Hypothalamus (tissue), 51 donors: ENCODE measurements at regions not wholly inside any gene's neighbourhood (a gene's known extent, or its start where the extent isn't known, plus 50 kb on each side); places are given as distances from the start of the nearest gene placed in this dataset.

Experiments
- DNase-seq, 51 donors: peaks; one replicate each; lab custom pipeline; 2025; lab: John Stamatoyannopoulos, UW

DNA sequence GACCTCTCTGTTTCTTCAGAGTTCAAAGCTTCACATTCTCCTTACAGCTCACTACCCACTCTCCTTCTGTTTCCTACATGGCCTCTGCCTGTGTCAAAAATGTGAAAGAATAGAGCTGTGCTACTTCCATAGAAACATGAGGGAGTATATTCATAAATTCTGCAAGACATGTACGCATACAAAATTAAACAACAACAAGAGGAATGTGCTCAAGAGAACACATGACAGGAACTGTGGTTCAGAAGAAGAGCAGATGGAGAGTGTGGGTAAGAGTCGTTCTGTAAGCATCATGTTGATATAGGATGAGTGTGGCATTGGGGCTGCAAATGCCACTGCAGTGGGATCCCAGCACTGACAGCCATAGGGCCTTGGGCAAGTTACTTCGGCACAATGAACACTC is 266.6 kb upstream of the SASH1 start:
- DNase-seq, result no peak

DNA sequence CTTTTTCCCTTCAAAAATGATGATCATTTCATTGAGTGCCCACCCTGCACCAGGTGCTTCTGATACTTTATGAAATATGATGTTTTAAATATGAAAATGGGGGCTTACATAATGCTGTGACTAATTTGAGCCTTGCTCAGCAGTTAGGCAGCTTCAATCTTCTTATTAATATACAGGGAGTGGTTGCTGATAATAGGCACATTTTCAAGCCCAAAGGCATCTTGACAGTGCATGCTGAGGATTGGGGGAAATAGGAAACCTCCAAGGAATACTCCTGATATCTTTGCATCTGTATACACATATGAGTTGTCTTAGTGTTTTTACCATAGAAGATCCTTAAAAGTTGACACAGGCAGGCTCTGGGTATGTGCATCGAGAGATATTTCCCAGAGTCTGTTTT is 262.3 kb upstream of the SASH1 start:
- DNase-seq, result no peak

DNA sequence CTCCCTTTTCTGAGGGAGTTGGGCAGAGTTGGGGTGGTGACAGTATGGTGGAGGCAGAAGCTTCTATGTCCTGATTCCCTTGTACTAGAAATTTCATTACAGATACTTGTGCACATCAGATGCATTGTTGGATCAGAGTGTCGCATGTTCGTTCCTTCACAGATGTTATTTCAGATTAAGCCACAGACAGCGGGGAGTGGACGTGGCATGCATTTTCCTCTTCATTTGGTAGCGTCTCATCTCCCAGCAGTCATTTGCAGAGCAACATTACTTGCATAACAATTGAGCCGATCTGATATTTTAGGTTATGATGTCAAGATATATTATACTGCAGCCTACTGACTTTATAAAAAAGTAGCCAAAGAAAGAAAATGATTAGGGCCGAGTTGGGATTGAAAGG is 261.6 kb upstream of the SASH1 start:
- DNase-seq, result no peak

DNA sequence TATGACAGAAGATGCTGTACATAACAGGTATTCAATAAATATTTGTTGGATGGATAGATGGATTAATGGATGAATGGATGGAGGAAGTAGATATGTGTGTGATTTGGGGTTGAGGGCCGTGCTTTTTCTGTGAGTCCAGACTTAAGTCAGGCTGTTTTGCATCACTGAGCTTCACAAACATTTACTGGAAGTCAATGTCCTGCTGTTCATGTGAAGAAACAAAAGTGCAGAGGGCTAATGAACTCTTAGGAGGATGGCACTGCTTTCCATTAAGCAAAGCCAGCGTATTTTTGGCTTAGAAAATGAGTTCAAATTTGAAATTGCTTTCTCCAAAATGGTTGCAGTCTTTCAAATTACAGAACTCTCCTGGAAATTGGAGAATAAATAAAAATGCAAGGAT is 260.6 kb upstream of the SASH1 start:
- DNase-seq, result no peak

DNA sequence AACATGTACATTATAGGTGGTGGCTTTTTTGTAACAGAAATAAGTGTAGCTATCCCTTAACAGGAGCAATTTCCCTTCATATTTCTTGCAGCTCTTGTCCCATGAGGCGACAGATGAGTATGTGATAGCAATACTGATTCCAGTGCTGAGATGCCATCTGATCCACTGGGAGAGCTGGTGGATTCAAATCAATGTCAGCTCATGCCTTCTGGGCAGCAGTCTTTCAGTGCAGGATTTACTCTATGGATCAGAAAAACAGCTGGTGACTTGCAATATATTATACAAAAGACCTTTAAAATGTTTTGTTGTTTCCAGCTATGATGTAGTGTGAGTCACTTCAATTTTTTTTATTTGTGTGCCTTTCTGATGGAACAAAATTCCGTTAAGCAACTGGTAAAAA is 259.9 kb upstream of the SASH1 start:
- no peak for DNase-seq

DNA sequence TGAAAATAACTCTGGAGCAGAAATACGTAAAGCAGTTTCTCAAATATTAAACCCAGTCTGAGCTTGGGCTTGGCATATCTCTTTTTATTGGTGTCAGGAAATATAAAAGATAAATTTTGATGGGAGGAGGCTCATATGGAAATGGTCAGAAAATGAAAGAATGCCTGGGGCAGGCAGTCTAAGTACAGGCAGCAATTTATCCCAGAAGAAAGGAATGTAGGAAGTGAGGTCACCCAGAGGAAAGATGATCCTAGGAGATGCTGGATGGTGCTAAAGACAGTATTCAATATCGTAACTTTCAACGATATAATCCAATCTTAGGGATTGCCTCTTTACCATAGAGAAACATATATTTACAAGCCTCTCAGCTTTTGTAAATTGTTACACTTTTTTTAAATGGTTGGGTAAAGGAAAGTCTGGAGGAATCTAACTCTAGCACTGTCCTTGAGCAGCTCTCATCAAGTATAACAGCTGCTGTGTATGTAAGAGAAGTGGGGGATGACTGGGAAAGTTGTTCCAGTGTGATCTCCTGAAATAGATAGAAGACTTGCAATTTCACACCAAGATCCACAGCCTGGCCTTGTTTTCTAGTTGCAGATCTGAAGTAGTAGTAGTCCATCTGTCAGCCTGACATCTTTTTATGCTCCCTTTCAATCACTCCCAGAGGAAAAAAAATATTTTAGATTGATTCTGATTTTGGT is 256.9 kb upstream of the SASH1 start:
- no peak for DNase-seq

DNA sequence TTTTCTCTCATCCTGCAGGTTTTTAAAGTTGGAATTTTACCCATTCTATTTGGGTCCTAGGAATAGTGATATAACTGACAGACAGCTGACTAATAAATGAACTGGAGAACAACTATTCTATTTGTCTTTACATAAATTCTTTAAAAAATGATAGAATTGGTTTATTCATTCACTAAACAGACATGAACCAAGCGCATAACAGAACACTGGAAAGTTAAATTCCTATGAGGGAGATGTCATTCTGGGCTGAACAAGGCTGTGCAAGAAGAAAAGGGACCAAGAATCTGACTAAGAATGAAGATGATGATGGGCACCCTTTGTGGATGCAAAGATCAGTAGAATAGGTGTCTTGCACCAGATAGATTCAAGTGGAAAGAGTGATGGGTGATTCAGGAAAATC is 256.3 kb upstream of the SASH1 start:
- no peak for DNase-seq

DNA sequence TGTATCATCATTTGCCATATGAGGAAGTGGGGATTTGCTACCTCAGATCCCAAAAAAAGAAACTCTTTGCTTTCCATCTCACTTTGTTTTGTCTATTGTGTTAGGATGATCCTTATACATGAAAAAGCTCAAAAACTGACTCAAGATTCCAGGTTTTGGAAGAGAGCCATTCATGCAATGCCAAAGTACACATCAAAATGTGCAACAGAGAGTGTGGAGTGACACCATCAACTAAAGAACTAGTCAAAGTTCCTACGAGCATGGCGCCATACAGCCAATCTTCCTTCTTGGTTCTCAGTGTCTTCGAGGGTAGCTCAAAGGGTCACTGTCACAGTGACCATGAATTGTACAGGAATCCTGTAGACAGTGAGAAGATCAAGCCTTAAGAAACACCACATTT is 255.8 kb upstream of the SASH1 start:
- no peak for DNase-seq

DNA sequence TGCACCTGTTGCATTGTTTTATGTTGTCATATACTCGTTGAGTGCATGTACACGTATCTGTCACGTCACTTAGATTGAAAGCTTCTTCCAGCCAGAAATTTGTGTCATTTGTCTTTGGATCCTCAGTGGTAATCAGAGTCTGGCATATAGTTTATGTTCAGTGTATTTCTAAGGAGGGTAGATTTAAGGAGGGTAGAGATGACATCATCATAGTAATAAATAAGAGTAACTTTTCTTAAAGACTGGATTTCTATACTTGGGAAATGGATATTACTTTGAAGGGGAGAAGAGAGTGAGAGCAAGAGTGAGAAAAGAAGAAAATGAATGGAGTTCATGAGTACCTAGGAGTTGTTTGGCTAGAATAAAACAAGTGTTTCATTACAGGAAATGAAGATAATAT is 255.0 kb upstream of the SASH1 start:
- no peak for DNase-seq

DNA sequence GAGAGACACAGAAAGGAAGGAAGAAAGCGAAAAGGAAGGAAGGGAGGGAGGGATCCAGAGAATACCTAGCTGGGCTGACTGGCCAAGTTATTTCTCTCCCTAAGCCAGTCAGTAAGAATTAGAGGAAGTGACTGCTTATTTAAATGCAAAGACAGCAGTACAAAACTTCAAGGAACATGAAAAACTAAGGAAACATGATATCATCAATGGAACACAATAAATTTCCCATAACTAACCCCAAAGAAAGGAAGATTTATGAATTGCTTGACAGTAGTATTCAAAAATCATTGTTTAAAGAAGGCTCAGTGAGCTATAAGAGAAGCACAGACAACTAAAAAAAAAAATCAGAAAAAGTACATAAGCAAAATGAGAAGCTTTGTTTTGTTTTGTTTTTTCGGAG is 252.3 kb upstream of the SASH1 start:
- DNase-seq, result no peak

DNA sequence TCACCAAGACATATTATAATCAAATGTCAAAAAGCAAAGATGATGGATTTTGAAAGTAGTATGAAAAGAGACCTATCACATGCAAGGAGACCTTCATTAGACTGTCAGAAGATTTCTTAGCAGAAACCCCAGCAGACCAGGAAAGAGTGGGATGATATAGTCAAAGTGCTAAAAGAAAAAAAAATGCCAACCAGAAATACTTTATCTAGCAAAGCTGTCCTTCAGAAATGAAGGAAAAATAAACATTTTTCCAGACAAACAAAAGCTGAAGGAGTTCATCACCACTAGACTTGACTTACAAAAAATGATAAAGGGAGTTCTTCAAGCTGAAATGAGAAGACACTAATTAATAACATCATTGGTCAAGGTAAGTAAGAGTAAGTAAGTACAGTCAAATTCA is 251.2 kb upstream of the SASH1 start:
- DNase-seq, result no peak

DNA sequence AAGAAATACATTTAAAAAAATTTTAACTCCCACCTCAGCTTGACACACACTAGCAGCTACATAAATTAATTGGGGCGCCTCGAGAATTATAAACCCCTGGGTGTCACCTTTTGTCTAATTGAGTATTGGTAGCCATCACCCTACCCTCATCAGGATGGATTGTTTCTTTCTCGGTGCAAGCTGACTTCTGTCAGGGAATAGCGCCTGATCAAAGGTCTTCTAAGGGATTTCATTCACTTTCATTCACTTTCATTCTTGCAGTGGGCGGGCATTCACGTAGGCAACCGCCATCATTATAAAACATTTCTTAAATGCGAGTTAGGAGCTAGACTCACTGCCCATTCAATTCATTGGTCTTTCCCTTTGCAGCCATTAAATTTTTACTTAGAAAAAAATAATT is 239.2 kb upstream of the SASH1 start:
- DNase-seq, result no peak

DNA sequence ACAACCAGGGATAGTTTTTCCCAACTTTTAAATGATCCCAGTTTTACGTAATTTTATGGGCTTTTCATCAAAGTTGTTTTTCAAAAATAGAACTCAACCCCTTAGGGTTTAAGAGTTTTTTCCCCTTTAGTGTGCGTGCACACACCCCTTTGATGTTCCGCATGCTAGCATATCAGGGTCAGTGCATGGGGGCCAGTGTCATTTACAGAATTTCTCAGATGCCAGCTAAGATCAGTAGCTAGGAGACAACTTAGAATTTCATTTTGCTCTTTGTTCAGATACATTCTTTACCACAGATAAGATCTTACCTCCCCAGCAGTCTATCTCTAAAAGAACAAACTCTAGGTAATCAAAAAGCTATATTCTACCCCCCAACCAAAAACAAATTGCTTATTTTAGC is 238.5 kb upstream of the SASH1 start:
- DNase-seq, result no peak

DNA sequence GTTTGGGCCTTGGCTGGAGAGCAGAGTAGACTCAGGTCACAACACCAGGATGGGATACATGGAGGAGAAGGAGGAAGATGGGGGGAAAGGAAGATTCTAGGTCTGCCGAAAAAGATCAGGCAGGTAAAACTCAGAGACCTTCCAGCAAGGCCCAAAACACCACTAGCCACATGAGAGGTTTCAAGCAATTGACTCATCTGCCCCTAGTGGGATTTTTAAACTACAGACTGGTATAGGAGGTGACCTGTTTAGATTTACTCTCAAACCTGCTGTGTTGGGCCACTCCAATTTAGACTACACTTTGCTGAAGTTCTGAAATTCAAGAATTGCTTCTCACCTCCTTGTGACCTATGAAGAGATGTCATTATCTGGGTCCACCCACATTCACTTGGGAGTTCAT is 236.9 kb upstream of the SASH1 start:
- DNase-seq, result no peak

DNA sequence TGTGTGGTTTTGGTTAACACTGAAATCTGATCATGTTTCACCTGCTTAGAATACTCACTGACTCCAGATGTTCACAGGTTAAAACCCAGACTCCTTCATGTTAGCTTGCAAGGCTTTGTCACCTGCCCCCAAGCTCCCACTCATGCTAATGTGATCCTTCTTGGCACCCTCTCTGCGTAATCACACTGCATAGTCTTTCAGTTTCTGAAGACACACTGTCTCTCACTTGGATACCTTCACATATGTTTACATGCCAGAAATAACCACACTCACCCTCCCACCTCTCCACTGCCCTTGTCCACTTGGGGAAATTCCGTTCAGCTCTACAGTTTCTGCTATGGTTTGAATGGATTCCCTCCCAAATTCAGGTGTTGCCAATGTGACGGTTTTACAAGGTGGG is 234.7 kb upstream of the SASH1 start:
- DNase-seq, result peak in 1 of 51 donors; percentile 1

DNA sequence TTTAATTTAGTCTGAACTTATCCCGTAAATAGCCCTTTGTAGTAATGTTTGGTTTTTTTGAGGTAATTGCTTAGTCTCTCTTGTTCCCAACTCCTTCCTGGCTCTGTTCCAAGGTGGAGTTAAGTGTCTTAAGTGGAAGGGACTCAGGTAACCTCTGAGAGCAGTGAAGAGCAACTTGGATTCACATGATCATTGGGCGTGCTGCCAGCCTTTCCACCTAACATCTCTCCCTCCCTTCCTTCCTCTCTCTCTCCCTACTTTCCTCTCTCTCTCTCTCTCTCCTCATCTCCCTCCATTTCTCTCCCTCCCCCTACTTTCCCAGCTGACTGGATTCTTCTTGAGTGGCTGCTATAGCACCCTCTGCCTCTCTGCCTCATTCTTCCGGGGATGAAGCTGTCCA is 232.9 kb upstream of the SASH1 start:
- peak in 1 of 51 donors; percentile 10 for DNase-seq

DNA sequence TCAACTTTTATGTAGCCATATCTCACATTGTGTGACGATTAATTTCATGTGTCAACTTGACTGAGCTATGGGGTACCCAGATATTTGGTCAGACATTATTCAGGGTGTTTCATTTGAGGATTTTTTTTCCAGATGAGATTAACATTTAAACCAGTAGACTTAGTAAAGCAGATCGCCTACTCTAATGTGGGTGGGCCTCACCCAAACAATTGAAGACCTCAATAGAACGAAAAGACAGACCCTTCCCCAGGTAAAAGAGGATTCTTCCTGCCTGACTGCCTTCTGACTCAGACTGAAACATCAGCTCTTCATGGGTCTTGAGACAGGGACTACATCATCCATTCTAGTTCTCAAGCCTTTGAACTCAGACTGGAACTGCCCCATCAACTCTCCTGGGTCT is 231.7 kb upstream of the SASH1 start:
- DNase-seq, result no peak

DNA sequence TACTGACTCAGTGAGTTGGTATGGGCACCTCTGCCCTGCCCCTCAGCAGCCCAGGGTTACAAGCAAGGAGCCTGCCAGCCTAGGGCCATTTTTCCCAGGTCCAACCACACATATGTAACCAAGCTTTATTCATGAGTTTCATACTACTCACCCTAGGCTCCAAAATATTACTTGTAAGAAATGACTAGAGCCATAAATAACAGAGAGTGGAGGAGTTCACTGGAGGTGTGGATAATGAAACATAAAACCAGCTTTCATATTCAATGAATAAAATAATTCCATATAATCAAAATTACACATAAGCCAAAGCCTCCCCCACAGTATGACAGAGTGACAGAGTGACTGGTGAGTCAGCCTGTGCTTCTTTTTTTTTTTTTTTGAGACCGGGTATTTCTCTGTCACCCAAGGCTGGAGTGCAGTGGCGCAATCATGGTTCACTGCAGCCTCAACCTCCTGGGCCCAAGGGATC is 229.8 kb upstream of the SASH1 start:
- peak in 2 of 51 donors; percentile 15 to 24 for DNase-seq

DNA sequence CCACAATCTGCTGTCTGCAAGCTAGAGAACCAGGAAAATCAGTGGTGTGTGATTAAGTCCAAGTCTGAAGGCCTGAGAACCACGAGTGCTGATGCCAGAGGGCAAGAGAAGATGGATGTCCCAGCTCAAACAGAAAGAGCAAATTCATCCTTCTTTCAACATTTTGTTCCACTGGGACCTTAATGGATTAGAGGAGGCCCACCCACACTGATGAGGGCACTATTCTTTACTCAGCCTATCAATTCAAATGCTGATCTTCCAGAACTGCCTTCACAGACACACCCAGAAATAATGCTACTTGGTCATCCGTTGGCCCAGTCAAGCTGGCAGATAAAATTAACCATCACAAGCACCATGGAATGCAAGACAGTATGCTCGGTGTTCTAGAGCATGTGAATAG is 226.6 kb upstream of the SASH1 start:
- no peak for DNase-seq

DNA sequence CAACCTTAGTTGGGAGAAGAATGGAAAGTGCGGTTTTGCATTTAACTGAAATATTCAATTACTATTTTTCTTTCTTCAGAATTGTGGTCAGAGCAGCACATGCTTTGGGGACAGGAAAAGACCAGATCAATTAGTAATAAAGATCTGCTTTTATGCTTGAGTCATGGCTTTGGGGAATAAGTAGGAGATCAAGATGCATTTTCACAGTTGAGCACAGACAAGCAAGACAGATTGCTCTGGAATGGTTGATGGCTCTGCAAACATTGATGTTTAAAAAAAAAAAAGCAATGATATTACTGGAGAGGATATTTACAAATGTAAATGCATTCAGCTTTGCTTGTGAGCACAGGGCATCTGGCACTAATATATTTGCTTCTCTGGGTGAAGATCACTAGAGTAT is 224.4 kb upstream of the SASH1 start:
- no peak for DNase-seq

DNA sequence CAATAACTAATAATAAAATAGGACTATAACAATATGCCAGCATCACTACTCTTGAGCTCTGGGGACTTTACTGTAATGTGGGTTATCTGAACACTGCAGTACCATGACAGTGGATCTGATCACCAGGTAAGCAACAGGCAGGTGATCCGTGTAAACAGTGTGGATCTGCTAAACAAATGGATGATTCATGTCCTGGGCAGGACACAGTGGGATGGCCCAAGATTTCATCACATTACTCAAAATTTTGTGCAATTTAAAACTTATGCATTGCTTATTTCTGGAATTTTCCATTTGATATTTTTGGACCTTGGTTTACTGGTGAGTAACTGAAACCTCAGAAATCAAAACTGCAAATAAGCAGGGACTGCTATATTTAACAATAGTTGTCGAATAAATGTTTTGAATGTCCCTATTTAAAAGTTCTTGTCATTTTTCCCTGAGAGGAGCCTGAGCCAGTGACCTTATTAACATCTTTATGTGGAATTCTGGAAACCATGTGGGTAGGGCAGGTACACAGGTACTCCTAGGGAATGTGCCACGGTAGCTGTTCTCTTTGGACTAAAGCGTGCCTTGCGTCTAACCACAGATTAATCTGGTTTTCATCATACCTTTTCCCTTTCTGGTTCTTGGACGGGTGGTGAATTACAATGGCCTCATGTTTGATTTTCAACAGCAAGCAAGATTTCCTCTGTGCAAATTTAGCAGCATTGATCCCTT is 214.5 kb upstream of the SASH1 start:
- no peak for DNase-seq

DNA sequence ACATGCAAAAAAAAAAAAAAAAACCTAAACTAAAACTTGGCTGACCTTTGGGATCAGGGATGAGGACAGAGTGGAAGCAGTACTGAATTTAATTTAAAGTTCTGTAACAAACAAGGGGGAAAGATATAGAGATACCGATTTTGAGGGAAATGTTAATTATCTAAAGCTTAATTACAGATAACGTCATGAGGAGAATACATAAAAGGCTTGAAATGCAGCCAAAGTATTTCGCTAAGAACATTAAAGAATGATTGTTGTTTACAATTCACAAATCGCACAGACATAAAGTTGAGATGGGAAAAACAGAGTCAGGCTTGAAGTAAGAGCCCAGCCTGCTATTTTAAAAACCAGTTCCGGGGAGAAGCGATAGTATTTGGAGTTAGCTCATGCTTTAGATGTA is 208.0 kb upstream of the SASH1 start:
- no peak for DNase-seq

DNA sequence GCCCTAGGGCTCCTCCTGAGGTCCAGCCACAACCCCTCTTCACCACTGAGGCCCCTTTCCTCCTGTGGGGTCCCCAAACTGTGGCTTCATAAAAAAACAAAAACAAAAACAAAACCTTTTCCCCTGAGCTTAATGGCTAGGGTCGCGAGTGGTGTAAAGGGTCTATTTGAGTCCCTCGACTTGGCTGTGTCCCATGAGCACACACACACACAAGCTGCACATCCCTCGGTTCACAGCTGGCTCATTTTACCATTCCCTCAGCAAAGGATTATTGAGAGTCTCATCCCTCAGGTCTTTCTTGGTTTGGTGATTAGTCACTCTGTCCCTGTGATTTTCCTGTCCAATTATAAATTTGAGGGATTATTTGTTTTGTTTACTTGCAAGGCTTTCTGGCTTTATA is 206.1 kb upstream of the SASH1 start:
- no peak for DNase-seq
